NOMO-1 treated with DMSO at 0.1 percent for 48 hours (cell line): ENCODE measurements at regions not wholly inside any gene's neighbourhood (a gene's known extent, or its start where the extent isn't known, plus 50 kb on each side); places are given as distances from the start of the nearest gene placed in this dataset.

ENCODE experiments used
- DNase-seq: peaks from one replicate; lab custom pipeline; 2025; ENCODE audit not compliant: unreplicated experiment; lab: John Stamatoyannopoulos, UW

- no peak for DNase-seq
These were observed 490.4 kb upstream of the SEMA3A start for GRCh38 chr7:84684836-84685480.

- no peak for DNase-seq
These were observed 488.0 kb upstream of the SEMA3A start for GRCh38 chr7:84682543-84682942.

- no peak for DNase-seq
These were observed 484.3 kb upstream of the SEMA3A start for GRCh38 chr7:84678841-84679240.

- no peak for DNase-seq
These were observed 482.6 kb upstream of the SEMA3A start for GRCh38 chr7:84677117-84677732.

- DNase-seq = no peak
These were observed 481.0 kb upstream of the SEMA3A start for GRCh38 chr7:84675633-84676034.

GRCh38 chr7:84674236-84674913 lies 479.8 kb upstream of the SEMA3A start:
- DNase-seq = peak; percentile 23

GRCh38 chr7:84669177-84669732 lies 474.7 kb upstream of the SEMA3A start:
- no peak for DNase-seq

- DNase-seq = no peak
These were observed 473.5 kb upstream of the SEMA3A start for GRCh38 chr7:84668116-84668515.

GRCh38 chr7:84666651-84667050 lies 472.1 kb upstream of the SEMA3A start:
- no peak for DNase-seq

GRCh38 chr7:84665339-84665738 lies 470.8 kb upstream of the SEMA3A start:
- no peak for DNase-seq

- DNase-seq = no peak
These were observed 470.0 kb upstream of the SEMA3A start for GRCh38 chr7:84664626-84665025.

- no peak for DNase-seq
These were observed 468.6 kb upstream of the SEMA3A start for GRCh38 chr7:84663224-84663623.

GRCh38 chr7:84658286-84658685 lies 463.7 kb upstream of the SEMA3A start:
- DNase-seq = no peak

- DNase-seq = peak; percentile 31
These were observed 459.7 kb upstream of the SEMA3A start for GRCh38 chr7:84654273-84654672.

GRCh38 chr7:84651876-84652275 lies 457.3 kb upstream of the SEMA3A start:
- no peak for DNase-seq

GRCh38 chr7:84647797-84648757 lies 453.5 kb upstream of the SEMA3A start:
- no peak for DNase-seq

GRCh38 chr7:84642611-84643010 lies 448.0 kb upstream of the SEMA3A start:
- DNase-seq = no peak

GRCh38 chr7:84640637-84641036 lies 446.0 kb upstream of the SEMA3A start:
- no peak for DNase-seq

GRCh38 chr7:84638339-84638697 lies 443.7 kb upstream of the SEMA3A start:
- no peak for DNase-seq

GRCh38 chr7:84637568-84638338 lies 443.2 kb upstream of the SEMA3A start:
- no peak for DNase-seq
